HepG2 (cell line): ENCODE measurements at regions not wholly inside any gene's neighbourhood (a gene's known extent, or its start where the extent isn't known, plus 50 kb on each side); places are given as distances from the start of the nearest gene placed in this dataset.

Experiments
- ATAC-seq: fragments of 200-7000 bp; cut with Tn5 transposase; 3 replicates; pipeline ENCODE4 v1.9.1; 2020; ENCODE audit warnings: mild to moderate bottlenecking, moderate library complexity
- BruUV-seq: library from RNA; stranded (reverse); fragments of 400-500 nt; replicated peaks from 2 replicates; lab custom pipeline; 2021; lab: Mats Ljungman, UMichigan
- CTCF ChIA-PET: fragments of 300-600 bp; formaldehyde crosslinking; extraction: SDS; loops from one replicate; lab custom pipeline; 2021; ENCODE audit warnings: low total read pairs, inconsistent platforms, low intra/inter-chr PET ratio; lab: Yijun Ruan, JAX
- POLR2A ChIA-PET: fragments of 350-600 bp; sonication (Branson Sonifier 250); formaldehyde crosslinking; loops from one replicate; lab custom pipeline; 2020; ENCODE audit warnings: antibody characterized with exemption, inconsistent platforms; lab: Yijun Ruan, JAX
- DNase-seq: peaks from one replicate; pipeline ENCODE4 v3.0.0-alpha.2; 2015; ENCODE audit warnings: low spot score
- FAIRE-seq: peaks from 3 replicates; lab custom pipeline; 2011; peaks lifted over from hg19 to GRCh38; lab: Jason Lieb, UNC
- H2AFZ ChIP-seq: one replicate; pipeline ENCODE4 v1.6.1; 2011; ENCODE audit warnings: low read length, inconsistent platforms
- H3K27ac ChIP-seq: fragments of 300-600 bp; 3 replicates; pipeline ENCODE4 v1.8.0; 2011; ENCODE audit warnings: mixed run types, mild to moderate bottlenecking, mixed read lengths, low read length, inconsistent platforms; ENCODE audit not compliant: insufficient read depth; ENCODE audit errors: extremely low read length
- H3K27me3 ChIP-seq, 2 experiments: fragments of 200-600 bp in 1 of 2; 2 replicates in 1 of 2; 3 replicates in 1 of 2; pipeline versions ENCODE4 v1.6.0 to v1.8.0; 2011; ENCODE audit warnings: low read length in 2 of 2, mild to moderate bottlenecking in 2 of 2, moderate library complexity in 2 of 2, inconsistent platforms in 1 of 2; ENCODE audit not compliant: insufficient read depth in 2 of 2, control insufficient read depth in 1 of 2
- H3K36me3 ChIP-seq, 2 experiments: fragments of 200-600 bp in 1 of 2; replicated peaks in 1 of 2; 2 replicates in 1 of 2; 3 replicates in 1 of 2; pipeline versions ENCODE4 v1.5.1 to v1.8.0; 2011; ENCODE audit warnings: low read length in 2 of 2, inconsistent platforms in 1 of 2; ENCODE audit not compliant: insufficient read depth in 2 of 2, control insufficient read depth in 1 of 2
- H3K4me1 ChIP-seq: 2 replicates; pipeline ENCODE4 v1.5.1; 2012; ENCODE audit warnings: low read length, inconsistent platforms; ENCODE audit not compliant: insufficient read depth
- H3K4me2 ChIP-seq: 2 replicates; pipeline ENCODE4 v1.6.0; 2011; ENCODE audit warnings: low read depth, low read length, inconsistent platforms
- H3K4me3 ChIP-seq, 3 experiments: fragments of 200-600 bp in 1 of 3; sonication (generic), shearing (Covaris generic) in 1 of 3; replicated peaks in 1 of 3; 2 replicates each; pipeline ENCODE4 v1.5.1; 2011 to 2016; ENCODE audit warnings: low read length in 3 of 3, inconsistent platforms in 2 of 3, low read depth in 2 of 3, mild to moderate bottlenecking in 2 of 3, control low read depth in 1 of 3, mixed read lengths in 1 of 3; ENCODE audit not compliant: insufficient read depth in 1 of 3
- H3K79me2 ChIP-seq: one replicate; pipeline ENCODE4 v1.6.1; 2011; ENCODE audit warnings: low read length, inconsistent platforms; ENCODE audit not compliant: insufficient read depth
- H3K9ac ChIP-seq: 2 replicates; pipeline ENCODE4 v1.6.0; 2011; ENCODE audit warnings: mild to moderate bottlenecking, low read depth, low read length, inconsistent platforms; ENCODE audit not compliant: insufficient read depth
- H3K9me3 ChIP-seq: 2 replicates; pipeline ENCODE4 v1.5.1; 2012; ENCODE audit warnings: mild to moderate bottlenecking, low read length
- H4K20me1 ChIP-seq: 2 replicates; pipeline ENCODE4 v1.6.0; 2011; ENCODE audit warnings: inconsistent platforms, mild to moderate bottlenecking, low read length, moderate library complexity; ENCODE audit not compliant: insufficient read depth
- CREB1 ChIP-seq, 2 experiments: fragments of 450-650 bp in 1 of 2; IDR thresholded peaks; 2 replicates each; pipeline ENCODE4 v1.6.1; 2016 to 2017; ENCODE audit warnings: control low read depth in 1 of 2, mild to moderate bottlenecking in 1 of 2, missing compliant biosample characterization in 1 of 2, missing genetic modification characterization in 1 of 2
- EZH2 ChIP-seq: conservative IDR thresholded peaks from 2 replicates; pipeline ENCODE4 v1.6.1; 2012; ENCODE audit warnings: mild to moderate bottlenecking, low read depth, low read length, moderate library complexity
- HDAC2 ChIP-seq: sonication (generic); formaldehyde crosslinking; IDR thresholded peaks from 2 replicates; pipeline ENCODE4 v1.4.0; 2020; ENCODE audit warnings: missing genetic modification reagents
- KLF13 ChIP-seq: sonication (generic); formaldehyde crosslinking; IDR thresholded peaks from 2 replicates; pipeline ENCODE4 v1.4.0; 2020; ENCODE audit warnings: mild to moderate bottlenecking, missing genetic modification reagents
- MXI1 ChIP-seq: IDR thresholded peaks from 3 replicates; pipeline ENCODE4 v1.6.1; 2012; ENCODE audit warnings: low read depth, low read length, inconsistent platforms, borderline replicate concordance
- PPARG ChIP-seq: conservative IDR thresholded peaks from 2 replicates; pipeline ENCODE4 v1.6.1; 2016; ENCODE audit warnings: missing biosample characterization, missing genetic modification reagents
- RAD21 ChIP-seq: fragments of 450-650 bp; formaldehyde crosslinking; IDR thresholded peaks from 2 replicates; pipeline ENCODE4 v1.5.0; 2020; ENCODE audit warnings: mild to moderate bottlenecking
- SALL1 ChIP-seq: sonication (generic); formaldehyde crosslinking; IDR thresholded peaks from 2 replicates; pipeline ENCODE4 v1.8.0; 2022; ENCODE audit warnings: mild to moderate bottlenecking, missing genetic modification reagents
- SIX1 ChIP-seq: sonication (generic); formaldehyde crosslinking; IDR thresholded peaks from 2 replicates; pipeline ENCODE4 v1.4.0; 2020; ENCODE audit warnings: missing genetic modification reagents, borderline replicate concordance
- STAG1 ChIP-seq: sonication (generic); formaldehyde crosslinking; IDR thresholded peaks from 2 replicates; pipeline ENCODE4 v1.4.0; 2020; ENCODE audit warnings: missing genetic modification reagents
- ZFP36L2 ChIP-seq: sonication (generic); formaldehyde crosslinking; IDR thresholded peaks from 2 replicates; pipeline ENCODE4 v1.4.0; 2020; ENCODE audit warnings: missing genetic modification reagents
- ZNF350 ChIP-seq: sonication (generic); formaldehyde crosslinking; IDR thresholded peaks from 2 replicates; pipeline ENCODE4 v1.4.0; 2020; ENCODE audit warnings: mild to moderate bottlenecking, low read depth, missing genetic modification reagents, borderline replicate concordance
- ZNF501 ChIP-seq: sonication (generic); formaldehyde crosslinking; IDR thresholded peaks from 2 replicates; pipeline ENCODE4 v1.5.1; 2020; ENCODE audit warnings: mild to moderate bottlenecking, moderate library complexity, missing genetic modification reagents
- ZNF724P ChIP-seq: sonication (generic); formaldehyde crosslinking; IDR thresholded peaks from 2 replicates; pipeline ENCODE4 v1.8.0; 2022; ENCODE audit warnings: missing genetic modification reagents, borderline replicate concordance
- ZNF737 ChIP-seq: sonication (generic); formaldehyde crosslinking; IDR thresholded peaks from 2 replicates; pipeline ENCODE4 v1.5.0; 2020; ENCODE audit warnings: missing genetic modification reagents, mild to moderate bottlenecking, borderline replicate concordance
- whole genome bisulfite sequencing: methylation state at CpG from one replicate; pipeline ENCODE4 v1.1.6; 2017; ENCODE audit warnings: low lambda C conversion rate; 5-methylcytosine and 5-hydroxymethylcytosine counted together
- in situ Hi-C: cut with HindIII; loops from 2 replicates; pipeline ENCODE4 v1.10.0; 2017; ENCODE audit warnings: low pct_unique_long_range_greater_than_20kb; ENCODE audit not compliant: extremely low pct_ligation_motif_present
- intact Hi-C: fragments of 100-400 bp; cut with micrococcal nuclease; formaldehyde crosslinking; loops from one replicate; pipeline ENCODE4 v1.10.0; 2022; ENCODE audit not compliant: unreplicated experiment
- TF ChIP-seq, protein P1 (sequence below): sonication (generic); formaldehyde crosslinking; IDR thresholded peaks from 2 replicates; pipeline ENCODE4 v1.8.0; 2022; ENCODE audit warnings: missing genetic modification reagents, low read depth, mild to moderate bottlenecking, borderline replicate concordance
- TF ChIP-seq, protein P2 (sequence below): sonication (generic); formaldehyde crosslinking; IDR thresholded peaks from 2 replicates; pipeline ENCODE4 v1.8.0; 2022; ENCODE audit warnings: low read depth, missing genetic modification reagents
- TF ChIP-seq, protein P3 (sequence below): sonication (generic); formaldehyde crosslinking; IDR thresholded peaks from 2 replicates; pipeline ENCODE4 v1.4.0; 2020; ENCODE audit warnings: missing genetic modification reagents, borderline replicate concordance
- TF ChIP-seq, protein P4 (sequence below): sonication (generic); formaldehyde crosslinking; IDR thresholded peaks from 2 replicates; pipeline ENCODE4 v1.5.0; 2020; ENCODE audit warnings: missing genetic modification reagents, mild to moderate bottlenecking, borderline replicate concordance

DNA sequence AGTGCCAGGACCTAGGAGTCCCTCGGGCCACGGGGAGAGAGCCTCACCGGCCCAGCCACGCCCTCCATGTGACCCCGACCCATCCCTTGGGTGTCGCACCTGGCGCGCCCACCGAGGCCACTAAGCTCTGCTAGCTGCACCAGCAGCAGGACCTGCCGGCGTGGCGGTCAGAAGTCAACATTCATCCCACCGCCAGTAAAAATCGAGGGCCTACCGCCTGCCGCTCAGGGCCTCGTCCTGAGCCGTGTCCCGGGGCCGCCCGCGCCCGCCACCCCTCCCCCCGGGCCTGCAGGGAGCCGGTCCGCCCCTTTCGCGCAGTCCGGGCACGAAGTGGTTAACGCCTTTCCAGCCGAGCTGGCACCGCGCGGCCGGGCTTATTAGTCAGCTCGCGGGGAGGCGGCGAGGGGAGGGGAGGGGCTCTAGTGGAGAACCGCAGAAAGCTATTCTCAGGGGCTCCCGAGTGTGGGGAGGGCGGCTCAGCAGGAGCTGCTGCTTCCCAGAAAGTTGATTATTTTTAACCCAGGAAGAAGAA lies 124.4 kb downstream of the C9orf50 start:
- POLR2A ChIA-PET = interaction anchor here (0.6 to 7.0 kb wide), 41 partner anchors 10 to 1670 kb away, joined by 3 to 134 read pairs (median 5); partner anchors contain the start of genes IER5L and NTMT1
- H3K9ac ChIP-seq = peak overlapping the region; percentile 95
- peak overlapping the region; percentile 92 for H3K27ac ChIP-seq
- peaks cover 3 to 6% of the 10 kb centered on the region in 2 experiments; a peak in 2 of 5 replicates for H3K36me3 ChIP-seq
- CTCF ChIA-PET = no interaction called here
- ATAC-seq (peak; percentile 73), FAIRE-seq (no peak), DNase-seq (peak; percentile 81)
- H3K9me3 ChIP-seq = no peaks in the 10 kb centered on the region
- no peaks in the 10 kb centered on the region for H4K20me1 ChIP-seq
- H3K4me3 ChIP-seq = peak overlapping the region; percentile 56 to 79 (median 61)
- no TSS peak for BruUV-seq
- no peak overlapping the region for H2AFZ ChIP-seq
- intact Hi-C loops = loop anchor here (2.0 to 5.0 kb wide), 2 partner anchors 61 to 72 kb away; no protein-coding TSS in a partner anchor
- 1% methylated on average over 29 of the region's 43 CpGs for WGBS
- H3K4me2 ChIP-seq = peak overlapping the region; percentile 99
- peaks cover 71% of the 10 kb centered on the region for H3K4me1 ChIP-seq
- H3K79me2 ChIP-seq = peaks cover 11% of the 10 kb centered on the region
- in situ Hi-C loops = loop anchor here (10.0 kb wide), 1 partner anchor 118 kb away; no protein-coding TSS in a partner anchor
- no peaks in the 10 kb centered on the region for H3K27me3 ChIP-seq
- TF ChIP-seq STAG1 (CRISPR knock-in tag) (peak; percentile 40), ZFP36L2 (CRISPR knock-in tag) (0 out of 2 replicates have a peak, but pooled peaks have one; percentile 72), KLF13 (CRISPR knock-in tag) (peak; percentile 47; the same call in 1 of the 2 replicates), SIX1 (CRISPR knock-in tag) (no peak), PPARG (peak; percentile 50), ZNF724P (CRISPR knock-in tag) (no peak), MXI1 (0 out of 3 replicates have a peak, but pooled peaks have one; percentile 36), ZNF501 (CRISPR knock-in tag) (no peak; the same call in 1 of the 2 replicates), SALL1 (peak; percentile 65), EZH2 (no peak), ZNF737 (CRISPR knock-in tag) (no peak), ZNF350 (CRISPR knock-in tag) (no peak; the same call in 1 of the 2 replicates), CREB1 (IDR thresholded peaks at IDR 0.05) (no peak), CREB1 (CRISPR knock-in tag; IDR thresholded peaks at IDR 0.05) (no peak), RAD21 (CRISPR knock-in tag) (peak; percentile 48), HDAC2 (CRISPR knock-in tag) (no peak; the same call in 1 of the 2 replicates)
- TF ChIP-seq, protein P1, sequence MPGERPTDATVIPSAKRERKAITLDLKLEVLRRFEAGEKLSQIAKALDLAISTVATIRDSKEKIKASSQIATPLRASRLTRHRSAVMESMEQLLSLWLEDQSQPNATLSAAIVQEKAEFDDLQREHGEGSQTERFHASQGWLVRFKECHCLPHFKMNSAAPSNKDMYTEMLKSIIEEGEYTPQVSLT = no peak
- TF ChIP-seq, protein P2, sequence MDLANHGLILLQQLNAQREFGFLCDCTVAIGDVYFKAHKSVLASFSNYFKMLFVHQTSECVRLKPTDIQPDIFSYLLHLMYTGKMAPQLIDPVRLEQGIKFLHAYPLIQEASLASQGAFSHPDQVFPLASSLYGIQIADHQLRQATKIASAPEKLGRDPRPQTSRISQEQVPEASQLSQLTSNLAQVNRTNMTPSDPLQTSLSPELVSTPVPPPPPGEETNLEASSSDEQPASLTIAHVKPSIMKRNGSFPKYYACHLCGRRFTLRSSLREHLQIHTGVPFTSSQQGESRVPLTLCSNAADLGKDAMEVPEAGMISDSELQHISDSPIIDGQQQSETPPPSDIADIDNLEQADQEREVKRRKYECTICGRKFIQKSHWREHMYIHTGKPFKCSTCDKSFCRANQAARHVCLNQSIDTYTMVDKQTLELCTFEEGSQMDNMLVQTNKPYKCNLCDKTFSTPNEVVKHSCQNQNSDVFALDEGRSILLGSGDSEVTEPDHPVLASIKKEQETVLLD (CRISPR knock-in tag) = 0 out of 2 replicates have a peak, but pooled peaks have one; percentile 15
- TF ChIP-seq, protein P3, sequence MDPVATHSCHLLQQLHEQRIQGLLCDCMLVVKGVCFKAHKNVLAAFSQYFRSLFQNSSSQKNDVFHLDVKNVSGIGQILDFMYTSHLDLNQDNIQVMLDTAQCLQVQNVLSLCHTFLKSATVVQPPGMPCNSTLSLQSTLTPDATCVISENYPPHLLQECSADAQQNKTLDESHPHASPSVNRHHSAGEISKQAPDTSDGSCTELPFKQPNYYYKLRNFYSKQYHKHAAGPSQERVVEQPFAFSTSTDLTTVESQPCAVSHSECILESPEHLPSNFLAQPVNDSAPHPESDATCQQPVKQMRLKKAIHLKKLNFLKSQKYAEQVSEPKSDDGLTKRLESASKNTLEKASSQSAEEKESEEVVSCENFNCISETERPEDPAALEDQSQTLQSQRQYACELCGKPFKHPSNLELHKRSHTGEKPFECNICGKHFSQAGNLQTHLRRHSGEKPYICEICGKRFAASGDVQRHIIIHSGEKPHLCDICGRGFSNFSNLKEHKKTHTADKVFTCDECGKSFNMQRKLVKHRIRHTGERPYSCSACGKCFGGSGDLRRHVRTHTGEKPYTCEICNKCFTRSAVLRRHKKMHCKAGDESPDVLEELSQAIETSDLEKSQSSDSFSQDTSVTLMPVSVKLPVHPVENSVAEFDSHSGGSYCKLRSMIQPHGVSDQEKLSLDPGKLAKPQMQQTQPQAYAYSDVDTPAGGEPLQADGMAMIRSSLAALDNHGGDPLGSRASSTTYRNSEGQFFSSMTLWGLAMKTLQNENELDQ (CRISPR knock-in tag) = no peak
- TF ChIP-seq, protein P4, sequence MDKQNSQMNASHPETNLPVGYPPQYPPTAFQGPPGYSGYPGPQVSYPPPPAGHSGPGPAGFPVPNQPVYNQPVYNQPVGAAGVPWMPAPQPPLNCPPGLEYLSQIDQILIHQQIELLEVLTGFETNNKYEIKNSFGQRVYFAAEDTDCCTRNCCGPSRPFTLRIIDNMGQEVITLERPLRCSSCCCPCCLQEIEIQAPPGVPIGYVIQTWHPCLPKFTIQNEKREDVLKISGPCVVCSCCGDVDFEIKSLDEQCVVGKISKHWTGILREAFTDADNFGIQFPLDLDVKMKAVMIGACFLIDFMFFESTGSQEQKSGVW (CRISPR knock-in tag) = no peak
